ENCODE measurements at regions not wholly inside any gene's neighbourhood (a gene's known extent, or its start where the extent isn't known, plus 50 kb on each side); places are given as distances from the start of the nearest gene placed in this dataset.
A peak's percentile ranks its signal among the peaks of the same experiment; 100 is the strongest.

DNA sequence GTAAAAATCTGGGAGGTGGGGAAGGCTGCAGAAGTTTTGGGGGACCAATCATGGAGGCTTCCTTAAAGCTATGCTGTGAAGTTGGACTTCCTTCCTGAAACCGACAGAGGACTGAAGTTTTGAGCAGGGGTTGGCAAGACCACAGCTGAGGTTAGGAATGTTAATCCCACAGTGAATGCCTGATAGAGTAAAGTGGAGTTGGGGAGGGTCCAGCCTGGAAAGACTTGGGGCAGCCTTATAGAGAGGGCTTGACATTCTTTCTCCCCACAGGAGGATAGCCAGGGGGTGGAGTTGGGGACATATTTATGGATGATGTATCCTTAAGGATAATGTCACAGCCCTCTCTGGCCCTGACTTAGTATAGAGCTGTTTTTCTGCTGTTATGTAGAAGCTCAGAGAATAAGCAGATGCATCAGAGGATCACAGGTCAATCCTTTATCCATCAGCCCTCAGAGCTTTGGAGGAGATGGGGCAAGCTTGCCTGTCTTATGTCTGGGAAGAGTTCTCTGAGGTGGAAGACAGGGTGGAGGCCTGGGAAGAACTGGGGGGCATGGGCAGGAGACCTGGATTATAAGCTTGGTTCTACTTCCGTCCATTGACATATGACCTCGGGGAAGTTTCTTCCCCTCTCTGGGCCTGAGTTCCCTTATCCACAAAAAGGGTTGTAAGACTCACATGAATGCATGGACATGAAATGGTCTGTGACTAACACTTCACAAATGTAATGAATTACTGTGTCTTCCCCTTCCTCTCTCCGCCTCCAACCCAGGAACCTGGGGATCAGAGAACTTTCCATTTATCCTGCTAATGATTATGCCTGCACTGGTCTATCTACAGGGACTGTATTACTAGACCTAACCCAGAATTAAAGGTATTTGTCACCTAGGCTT lies 317.8 kb downstream of the MIAT start:
- no peak for DNase-seq

DNA sequence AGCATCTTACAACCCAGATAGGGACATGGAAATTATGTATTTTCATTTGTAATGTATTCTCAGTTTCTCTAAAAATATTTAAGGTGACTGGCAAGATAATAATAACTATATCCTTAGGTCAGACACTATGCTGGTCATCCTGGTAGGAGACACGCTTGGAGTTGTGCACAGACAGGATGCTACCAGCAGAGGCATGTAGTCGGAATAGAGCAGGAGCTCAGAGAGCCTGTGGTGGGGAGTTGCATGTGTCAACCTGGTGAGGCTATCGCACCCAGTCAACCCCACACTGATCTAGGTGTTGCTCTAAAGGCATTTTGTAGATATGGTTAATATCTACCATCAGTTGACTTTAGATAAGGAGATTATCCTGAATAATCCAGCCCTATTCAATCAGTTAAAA lies 318.5 kb downstream of the MIAT start:
- DNase-seq: no peak

DNA sequence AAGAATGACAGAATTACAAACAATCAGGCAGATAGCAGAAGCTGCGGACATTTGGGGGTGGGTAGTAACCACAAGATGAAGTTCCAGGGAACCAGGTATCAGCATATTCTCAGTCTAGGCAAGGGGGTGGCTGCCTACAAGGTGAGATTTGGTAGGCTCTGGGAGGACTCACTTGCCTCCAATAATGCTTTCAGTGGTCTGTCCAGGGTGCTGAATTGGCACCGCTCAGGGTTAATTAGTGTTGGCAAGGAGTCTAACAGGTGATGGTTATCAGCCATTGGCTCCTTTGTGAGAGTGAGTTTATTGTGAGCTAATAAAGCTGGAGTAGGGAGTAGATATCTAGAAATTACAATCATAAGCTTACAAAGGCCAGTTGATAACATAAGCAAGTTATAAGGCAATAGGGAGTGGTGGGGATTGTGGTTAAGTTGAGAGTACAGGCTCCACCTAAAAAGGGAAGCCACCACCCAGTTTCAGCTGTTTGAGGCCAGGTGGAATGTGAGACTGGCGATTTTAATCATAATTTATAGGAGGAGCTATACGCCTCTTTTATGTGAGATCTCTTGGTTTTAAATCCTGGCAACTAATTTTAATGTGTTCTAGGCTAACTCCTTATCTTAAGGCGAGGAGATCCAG lies 320.5 kb downstream of the MIAT start:
- DNase-seq: no peak

DNA sequence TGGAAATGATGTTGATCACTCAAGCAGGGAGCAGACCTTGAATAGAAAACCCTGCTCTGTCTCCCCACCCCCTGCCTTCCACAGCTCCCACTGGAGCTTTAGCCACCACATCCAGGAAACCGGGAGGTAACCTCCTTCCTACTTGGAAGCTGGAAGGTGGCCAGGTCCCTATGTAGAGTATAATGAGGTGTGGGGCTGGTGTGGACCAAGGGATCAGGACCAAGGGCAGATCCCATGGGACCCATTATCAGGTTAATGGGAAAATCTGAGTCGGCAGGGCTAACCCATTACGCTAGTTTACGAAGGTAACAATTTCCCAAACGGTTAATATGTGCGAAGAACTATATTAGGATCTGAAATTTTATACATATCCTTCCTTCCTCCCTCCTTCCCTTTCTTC lies 321.9 kb downstream of the MIAT start:
- DNase-seq: no peak

DNA sequence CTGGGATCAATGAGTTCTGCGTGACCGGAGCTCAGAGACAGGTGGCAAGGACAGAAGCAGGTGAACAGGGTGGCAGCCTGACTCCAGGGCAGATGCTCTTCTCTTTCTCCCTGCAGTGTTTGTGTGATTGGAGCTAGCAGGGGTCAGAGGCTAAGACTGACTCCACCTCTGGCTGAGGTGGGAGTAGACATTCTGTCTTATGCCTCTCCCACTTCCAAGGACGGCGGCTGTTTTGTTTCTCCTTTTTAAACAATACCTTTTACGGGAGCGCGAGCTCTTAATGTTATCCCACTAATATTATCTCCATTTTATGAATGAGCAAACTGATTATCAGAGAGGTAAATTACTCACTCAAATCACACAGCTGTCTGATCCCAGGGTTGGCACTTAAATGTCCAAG lies 323.7 kb downstream of the MIAT start:
- no peak for DNase-seq

DNA sequence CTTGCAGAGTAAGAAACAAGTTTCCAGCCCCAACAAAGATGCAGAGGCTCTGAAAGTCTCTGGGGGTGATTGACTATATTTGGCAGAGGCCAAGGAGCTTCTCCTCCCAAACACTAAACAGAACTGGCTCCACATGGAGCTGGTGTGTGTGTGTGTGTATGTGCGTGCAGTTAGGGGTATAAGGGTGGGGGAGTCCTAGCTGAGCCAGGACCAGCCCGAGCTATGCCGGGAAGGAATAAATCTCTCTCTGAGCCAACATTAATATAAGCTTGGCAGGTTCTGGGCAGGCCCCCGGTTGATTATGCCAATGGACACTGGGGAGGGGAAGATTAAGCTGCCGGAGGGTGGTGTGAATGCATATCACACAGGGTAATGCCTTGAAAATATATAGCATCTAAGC lies 324.2 kb downstream of the MIAT start:
- DNase-seq: peak; percentile 12

DNA sequence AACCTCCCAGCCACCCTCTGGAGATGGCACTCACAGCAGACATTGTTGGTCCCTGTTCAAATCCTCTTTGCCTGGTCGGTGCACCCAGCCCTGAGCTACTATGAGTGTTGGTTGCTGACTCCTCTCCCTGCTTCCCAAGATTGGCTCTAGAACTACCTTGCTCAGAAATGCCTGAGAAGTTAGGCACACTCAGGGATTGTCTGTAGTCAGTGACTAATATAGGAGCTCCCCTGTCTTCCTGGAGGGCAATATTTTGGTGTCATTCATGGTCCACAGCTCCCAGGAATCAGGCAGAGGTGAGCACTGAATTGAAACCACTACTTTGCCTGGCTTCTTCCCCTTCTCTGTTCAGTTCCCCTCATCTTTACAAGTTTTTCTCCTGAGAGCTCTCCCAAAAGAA lies 325.9 kb downstream of the MIAT start:
- no peak for DNase-seq

DNA sequence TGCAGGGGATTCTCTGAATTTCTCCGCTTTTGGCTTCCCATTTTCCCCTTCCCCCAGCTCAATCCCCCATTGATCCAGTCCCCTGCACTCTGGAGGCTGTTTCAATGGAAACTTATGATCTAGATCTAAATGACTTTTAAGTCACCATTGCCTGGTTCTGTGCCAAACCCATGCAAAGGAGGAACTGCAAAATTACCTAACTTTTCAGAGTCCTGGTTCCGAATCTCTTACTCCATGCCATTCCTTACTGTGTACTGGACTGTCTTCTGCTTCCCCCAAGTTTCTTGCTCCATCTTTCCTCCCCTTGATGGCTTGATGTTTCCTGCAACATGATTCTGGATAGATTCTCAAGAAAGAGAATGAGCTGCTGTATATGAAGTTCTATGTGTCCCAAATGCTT lies 327.8 kb downstream of the MIAT start:
- no peak for DNase-seq

DNA sequence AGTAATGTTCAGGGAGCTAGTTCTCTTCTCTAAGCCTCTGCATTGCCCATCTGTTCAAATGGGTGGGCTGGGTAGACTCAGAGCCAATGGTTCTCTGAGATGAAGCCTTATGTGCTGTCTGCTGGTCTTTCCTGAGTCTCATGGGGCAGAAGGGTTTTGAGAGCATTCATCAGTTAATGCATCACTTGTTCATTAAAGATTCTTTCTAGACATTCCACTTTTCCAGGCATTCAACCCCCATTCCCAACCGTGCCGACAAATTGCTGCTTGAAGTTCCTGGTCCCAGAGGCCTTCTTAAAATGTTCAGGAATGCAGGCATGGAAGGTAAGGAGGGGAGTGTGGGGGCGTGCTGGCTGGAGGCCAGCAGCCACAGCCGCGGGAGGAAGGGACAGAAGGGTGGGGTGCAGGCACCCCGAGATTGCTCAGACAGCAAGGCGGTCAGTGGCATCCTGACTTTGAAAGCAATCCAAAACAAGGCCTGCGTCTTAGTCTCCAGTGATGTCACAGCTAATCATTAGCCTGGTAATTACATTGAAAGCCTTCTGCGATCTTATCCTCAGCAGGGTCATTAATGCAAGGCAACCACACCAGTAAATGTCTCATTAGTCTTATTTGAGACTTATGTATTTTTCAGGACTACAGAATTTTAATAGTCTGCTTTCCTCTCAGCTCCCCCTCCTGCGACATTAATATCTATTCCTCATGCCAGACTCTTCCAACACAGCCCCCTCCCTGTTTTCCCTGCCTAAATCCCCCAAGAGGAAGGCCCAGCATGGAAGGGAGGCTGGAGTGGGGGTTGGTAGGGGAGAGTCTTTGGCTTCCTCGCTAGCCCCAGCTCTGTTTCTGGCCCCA lies 328.8 kb downstream of the MIAT start:
- peak; percentile 74 for DNase-seq

DNA sequence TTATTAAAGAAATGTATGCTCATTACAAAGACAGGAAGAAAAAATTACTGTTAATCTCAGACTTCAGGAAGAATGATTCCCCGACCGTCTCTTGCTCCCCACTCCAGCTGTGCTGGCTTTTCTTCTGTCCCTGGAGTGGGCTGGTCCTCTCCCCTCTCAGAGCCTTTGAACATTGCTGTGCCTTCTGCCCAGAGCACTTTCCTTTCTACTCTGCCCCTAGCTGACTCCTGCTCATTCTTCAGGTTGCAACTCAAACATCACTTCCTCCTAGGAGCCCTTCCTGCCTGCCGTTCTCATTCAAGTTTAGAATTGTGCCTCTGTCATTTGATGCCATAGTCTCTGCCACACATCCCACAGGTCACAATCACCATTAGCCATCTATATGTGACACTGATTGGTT lies 329.5 kb downstream of the MIAT start:
- DNase-seq: no peak

DNA sequence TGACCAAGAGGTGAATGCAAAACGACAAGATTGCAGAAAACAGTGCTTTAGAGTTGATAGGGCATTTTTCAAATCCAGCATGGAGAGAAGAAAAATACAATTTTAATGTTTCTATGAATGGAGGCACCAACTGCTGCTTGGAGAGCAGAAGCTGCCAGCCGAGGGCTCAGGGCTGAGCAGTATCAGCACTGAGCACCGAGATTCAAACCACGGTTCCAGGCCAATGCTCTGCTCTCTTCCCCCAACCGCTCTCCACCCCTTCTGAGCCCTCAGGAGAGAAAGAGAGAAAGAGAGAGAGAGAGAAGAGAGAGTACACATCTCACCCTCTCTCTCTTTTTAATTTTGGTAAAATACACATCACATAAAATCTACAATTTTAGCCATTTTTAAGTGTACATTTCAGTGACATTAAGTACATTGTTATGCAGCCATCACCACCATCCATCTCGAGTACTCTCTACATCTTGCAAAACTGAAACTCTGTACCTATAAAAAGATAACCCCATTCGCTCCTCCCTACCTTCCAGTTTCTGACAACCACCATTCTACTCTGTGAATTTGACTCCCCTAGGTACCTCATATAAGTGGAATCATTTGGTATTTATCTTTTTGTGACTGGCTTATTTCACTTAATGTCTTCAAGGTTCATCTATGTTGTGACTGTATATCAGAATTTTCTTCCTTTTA lies 333.3 kb downstream of the MIAT start:
- no peak for DNase-seq

DNA sequence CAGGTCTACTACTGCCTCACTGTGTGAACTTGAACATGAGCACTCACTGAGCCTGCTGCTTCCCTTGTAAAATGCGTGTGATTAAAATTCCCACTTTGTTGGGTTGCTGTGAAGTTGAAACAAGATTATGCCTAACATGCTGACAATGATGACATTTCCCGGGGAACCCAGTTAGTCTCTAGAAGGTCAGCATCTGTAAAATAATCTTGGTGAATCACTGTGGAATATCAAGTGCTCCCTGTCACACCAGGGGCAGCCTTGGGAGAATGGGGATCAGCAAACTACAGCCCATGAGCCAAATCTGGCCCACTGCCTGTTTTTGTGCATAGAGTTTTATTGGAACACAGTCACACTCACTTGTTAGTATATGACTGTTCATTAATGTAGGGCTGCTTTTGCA lies 335.2 kb downstream of the MIAT start:
- no peak for DNase-seq

DNA sequence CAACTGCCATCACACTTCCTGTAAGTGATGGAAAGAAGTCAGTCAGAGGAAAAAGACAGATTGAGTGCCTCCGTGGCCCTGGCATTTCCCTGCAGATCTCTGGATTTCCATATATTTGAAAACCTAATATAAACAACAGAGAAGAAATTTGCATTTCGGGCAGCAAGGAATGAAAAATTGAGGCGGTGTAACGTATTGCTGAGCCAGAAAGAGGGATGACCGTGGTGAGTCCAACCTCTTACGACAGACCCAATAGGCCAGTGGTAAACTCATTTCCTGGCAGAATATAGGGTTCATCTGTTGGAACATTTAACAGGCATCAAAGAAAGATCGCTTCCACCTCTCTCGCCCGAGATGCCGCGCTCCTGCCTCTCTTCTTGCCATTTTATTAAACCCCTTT lies 336.5 kb downstream of the MIAT start:
- peak; percentile 75 for DNase-seq

DNA sequence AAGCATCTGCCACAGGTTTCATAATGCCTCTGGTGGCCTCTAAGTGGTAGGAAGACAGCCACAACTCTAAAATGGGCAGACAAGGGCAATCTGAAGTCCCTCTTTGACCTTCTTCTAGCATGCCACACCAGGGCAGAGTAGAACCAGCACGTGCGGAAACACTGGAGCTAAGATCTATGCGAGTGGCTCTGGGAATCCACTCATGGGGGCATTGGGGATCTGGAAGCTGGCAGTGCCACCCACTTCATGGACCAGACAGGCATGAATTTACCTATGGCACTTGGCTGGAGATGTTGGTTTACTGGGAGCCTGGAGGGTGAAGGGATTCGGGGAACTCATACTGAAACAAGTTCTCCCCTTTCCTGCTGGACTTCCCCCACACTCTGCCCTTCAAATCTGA lies 337.4 kb downstream of the MIAT start:
- no peak for DNase-seq

DNA sequence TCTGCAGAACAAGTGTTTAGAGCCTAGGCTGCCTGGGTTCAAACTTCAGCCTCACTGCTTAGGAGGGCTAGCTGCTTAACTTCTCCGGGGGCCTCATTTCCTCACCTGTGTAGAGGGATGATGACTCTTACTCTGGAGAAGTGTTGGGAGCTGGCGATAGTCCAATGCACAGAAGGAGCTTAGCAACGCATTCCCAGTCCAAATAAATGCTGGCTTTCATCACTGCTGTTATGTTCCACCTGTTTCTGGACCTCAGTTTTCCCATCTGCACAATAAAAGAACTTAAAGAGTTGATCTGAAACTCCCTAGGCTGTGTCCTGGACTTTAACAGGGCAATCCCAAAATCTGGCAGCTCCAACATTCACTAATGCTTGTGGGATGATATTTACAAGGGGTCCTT lies 337.8 kb downstream of the MIAT start:
- DNase-seq: peak; percentile 62

DNA sequence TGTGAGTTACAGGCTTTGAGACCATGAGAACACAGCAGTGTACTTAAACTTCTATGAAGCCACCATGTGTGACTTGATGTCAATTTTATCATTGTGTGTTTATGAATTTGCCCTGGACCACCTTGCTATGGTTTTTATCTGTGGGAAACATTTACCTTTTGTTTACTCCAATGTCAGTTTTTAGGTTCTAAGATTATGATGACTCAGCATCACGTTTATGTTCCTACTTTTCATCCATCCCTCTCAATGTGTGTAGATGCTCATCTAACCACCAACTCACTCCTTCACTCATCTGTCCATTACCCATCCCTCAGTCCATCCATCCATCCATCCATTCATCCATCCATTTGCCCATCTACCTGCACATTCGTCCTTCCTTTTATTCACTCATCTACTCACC lies 338.8 kb downstream of the MIAT start:
- no peak for DNase-seq

DNA sequence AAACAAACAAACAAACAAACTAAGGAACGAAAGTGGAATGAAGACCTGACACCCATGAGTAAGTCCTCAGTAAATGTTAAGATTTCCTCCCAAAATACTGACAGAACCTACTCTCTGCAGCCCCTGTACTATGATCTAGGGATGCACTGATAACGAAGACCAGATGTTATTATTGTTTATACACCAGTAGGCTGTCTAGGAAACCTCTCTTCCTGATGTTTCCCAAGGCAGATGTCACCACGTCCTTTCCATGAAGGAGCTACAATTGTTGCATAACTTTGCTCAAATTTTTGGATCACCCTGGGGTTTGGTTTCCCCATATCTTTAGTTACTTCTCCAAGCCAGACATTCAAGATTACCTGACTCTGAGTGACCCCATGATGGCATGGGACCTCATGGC lies 340.7 kb downstream of the MIAT start:
- peak; percentile 56 for DNase-seq

DNA sequence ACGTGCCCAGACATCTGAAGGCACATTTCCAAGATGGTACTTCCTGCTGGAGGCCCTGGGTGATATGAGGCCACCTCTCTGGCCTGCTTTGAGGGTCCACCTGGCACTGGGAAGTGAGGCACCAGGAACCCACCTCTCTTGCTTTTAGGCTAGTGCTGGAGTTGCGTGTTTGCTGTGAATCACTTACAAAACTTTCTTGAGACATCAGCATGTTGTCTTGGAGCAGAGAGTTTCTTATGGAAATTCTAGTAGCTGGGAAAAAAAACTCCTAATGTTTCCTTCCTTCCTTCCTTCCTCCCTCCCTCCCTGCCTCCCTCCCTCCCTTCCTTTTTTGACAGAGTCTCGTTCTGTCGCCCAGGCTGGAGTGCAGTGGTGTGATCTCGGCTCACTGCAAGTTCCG lies 341.3 kb downstream of the MIAT start:
- peak; percentile 25 for DNase-seq

DNA sequence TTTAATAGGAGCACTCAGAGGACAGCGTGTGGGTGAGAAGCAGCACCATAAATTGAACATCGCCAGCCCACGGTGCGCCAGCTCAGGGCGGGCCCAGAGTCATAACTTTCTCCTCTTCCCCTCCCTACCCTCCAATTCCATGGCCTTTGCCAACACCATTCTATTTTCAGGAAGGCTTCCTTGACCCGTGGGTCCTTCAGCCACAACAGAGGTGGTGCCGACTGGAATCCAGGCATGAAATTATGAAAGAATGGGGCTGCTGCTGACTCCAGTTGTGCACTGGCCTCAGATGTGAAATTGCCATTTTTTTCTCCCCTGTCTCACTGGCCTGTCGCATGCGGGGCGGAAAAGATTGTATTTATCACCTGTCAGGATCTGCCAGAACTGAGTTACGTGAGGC lies 345.9 kb downstream of the MIAT start:
- no peak for DNase-seq

DNA sequence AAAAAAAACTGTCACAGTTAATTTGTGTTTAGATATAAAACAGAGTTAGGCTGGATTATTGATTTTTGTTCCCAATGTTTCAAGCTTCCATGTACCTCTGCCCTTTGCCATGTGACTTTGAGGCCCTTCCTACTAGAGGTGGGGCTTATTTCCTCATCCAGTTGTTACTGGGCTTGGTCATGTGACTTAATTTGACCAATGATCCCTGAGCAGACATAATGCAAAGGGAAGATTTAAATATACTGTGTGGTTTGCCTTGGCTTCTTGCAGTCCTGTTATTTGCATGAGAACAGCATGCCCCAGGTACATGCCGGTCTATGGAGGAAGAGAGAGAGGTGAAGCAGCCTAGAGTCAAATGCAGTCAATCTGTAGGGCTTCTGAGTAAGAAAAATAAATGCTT lies 347.0 kb downstream of the MIAT start:
- no peak for DNase-seq

DNA sequence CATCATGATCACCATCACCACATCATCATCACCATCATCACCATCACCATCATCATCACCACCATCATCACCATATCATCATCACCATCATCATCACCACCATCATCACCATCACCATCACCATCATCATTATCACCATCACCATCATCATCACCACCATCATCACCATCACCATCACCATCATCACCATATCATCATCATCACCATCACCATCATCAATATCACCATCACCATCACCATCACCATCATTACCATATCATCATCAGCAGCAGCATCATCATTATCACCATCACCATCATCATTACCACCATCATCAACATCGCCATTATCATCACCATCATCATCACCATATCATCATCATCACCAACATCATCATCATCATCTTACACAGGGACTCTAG lies 351.1 kb downstream of the MIAT start:
- no peak for DNase-seq

DNA sequence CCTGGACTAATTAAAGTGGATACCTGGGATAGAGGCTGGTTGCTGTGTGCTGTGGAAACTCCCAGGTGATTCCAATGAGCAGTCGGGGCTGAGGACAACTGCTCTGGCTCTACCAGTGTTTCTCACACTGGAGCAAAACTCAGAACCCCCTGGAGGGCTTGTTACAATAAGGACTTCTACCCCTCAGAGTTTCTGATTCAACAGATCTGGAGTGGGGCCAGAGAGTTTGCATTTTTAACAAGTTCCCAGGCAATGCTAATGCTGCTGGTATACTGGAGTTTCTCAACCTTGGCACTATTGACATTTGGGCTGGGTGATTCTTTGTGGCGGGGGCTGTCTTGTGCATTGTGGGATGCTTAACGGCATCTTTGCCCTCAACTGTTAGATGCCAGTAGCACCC lies 353.7 kb downstream of the MIAT start:
- no peak for DNase-seq

DNA sequence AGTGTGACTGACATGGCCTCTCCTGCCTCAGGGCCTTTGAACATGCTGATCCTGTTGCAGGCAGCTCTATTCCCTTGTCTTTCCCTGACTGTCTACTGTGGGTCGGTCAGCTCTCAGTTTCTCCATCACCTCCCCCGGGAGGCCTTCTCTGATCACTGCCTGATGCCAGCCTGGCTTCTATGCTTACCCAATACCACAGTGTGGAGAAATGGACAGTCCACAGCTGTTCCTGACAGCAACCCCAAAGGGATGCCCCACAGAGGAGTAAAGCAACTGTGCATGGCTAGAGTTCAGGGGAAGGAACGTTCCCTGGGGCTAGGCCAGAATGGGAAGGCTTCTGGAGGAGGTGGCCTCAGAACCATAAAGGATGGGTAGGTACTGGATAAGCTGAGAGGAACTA lies 354.3 kb downstream of the MIAT start:
- no peak for DNase-seq

Measured in hindlimb muscle (tissue), 1 donor.